NCI-H146 (cell line): ENCODE measurements at regions not wholly inside any gene's neighbourhood (a gene's known extent, or its start where the extent isn't known, plus 50 kb on each side); places are given as distances from the start of the nearest gene placed in this dataset.
"Not testable (repeated sequence)": the region's sequence is repeated elsewhere in the genome, so short reads cannot be mapped to it uniquely, and the experiment has no call there.

Source experiments
- DNase-seq: peaks from one replicate; lab custom pipeline; 2025; lab: John Stamatoyannopoulos, UW

DNA sequence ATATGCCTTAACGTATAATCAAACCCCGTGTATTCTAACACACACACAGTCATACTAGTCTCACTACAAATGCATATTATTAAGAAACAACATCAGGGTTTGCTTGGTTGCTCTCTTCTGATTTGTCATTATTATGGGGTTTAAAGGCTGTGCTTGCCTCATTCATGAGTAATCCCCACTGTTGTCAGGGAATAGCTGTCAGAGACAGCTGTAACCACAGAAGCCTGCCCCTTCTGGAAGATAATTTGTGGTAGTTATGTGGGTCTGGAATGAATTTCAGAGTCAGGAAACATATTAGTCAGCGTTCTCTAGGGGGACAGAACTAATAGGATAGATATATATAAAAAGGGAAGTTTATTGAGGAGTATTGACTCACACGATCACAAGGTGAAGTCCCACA is 456.9 kb upstream of the TMEM132C start:
- no peak for DNase-seq

DNA sequence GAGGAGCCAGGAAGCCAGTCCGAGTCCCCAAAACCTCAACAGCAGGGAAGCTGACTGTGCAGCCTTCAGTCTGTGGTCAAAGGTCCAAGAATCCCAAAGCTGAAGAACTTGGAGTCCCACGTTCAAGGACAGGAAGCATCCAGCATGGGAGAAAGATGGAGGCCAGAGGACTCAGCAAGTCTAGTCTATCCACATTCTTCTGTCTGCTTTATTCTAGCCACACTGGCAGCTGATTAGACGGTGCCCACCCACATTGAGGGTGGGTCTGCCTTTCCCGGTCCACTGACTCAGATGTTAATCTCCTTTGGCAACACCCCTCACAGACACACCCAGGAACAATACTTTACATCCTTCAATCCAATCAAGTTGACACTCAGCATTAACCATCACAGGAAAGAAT is 456.5 kb upstream of the TMEM132C start:
- not testable (repeated sequence) for DNase-seq

DNA sequence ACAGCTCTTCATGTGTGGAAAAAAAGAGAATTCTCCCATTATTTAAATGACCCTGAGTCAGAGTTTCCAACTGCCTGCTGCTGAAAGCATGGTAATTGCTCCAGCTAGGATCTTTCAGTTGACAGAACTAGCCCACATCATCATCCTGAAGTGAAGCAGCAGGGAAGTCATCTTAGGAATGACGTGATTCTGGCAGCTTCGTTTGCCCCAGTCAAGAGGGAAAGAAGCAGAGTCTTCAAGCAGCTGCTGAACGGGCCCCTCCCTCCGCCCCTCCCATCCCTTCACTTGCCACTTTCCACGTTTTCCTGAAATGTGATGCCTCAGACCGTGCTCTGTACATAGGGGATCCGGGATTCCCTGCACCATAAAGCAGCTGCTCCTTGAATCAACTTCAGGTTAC is 455.0 kb upstream of the TMEM132C start:
- DNase-seq = no peak

DNA sequence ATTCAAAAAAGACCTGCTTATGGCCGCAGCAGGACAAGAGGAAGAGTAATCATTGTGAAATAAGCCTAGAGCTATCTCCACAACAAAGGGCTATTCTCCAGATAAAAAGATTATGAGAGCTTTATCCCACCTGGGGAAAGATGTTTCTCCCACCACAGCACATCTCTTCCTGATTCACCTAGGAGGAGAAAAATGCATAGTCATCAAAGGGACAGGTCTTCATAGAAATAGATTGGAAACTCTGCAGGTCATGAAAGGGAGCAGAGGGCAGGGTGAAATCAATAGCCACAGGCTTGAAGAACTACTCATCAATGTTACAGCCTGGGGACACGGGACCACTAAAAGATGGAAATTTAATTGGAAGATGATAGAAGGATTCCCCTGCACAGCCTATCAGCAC is 453.8 kb upstream of the TMEM132C start:
- DNase-seq = no peak

DNA sequence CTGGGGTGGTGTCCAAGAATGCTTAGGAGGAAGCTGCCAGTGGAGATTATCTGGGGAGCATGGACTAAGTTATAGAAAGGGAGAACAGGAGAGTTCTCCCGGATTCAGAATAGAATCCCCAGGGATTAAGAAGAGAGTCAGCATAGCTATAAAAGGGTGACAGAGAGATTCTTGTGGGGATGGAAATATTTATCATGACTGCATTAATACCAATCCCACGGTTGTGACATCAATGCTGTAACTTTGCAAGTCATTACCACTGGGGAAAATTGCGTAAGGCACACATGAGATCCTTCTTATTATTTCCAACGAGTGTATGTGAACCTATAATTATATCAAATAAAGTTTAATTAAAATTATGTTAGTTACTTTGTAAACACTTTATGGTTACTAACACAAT is 447.9 kb upstream of the TMEM132C start:
- DNase-seq = no peak

- DNase-seq = no peak
Measured at GRCh38 chr12:127820271-127820670, 446.7 kb upstream of the TMEM132C start.

DNA sequence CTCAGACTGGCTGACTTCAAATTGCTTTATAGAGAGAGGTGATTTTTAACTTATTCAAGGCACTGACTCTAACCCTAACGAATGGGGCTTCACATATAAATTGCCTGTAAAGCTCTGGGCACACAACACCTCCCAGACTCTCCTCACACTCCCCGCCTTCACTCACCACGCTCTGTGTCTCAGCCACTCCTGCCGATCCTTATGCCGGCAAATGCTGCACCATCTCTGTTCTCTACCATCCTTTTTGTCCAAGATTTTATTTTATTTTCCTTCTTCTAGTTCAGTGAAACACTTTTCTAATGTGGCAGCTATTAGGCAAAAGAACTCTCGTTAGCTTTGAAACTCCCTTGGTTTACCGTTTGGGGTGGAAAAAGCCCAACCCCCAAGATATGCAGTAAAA is 446.1 kb upstream of the TMEM132C start:
- no peak for DNase-seq

DNA sequence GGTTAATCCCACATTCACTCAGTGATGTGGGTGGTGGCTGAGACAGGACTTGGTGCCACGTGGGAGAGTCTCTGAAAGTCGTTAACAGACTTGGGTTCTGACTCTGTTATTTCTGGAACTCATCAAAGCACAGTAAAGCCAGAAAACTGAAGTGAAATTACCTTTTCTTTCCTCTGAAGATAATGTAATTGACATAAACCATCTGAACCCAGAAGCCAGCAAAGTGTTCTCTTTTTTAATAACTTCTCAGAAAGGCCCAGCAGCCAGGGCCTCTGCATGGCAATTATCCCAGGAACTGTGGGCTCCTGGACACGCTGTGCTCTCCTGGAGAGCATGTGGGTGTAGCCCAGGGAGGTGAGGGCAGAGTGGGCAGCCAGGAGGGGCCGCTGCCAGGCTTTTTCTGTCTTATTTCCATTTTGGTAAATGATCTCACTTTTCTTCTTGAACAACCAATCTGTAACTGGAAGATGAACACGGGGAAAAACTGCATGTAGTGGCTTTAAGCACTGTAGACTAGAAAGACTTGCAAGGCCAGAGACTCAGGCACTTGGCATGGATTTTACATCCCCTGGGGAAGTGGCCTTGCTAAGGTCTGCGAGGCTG is 444.1 kb upstream of the TMEM132C start:
- no peak for DNase-seq

DNA sequence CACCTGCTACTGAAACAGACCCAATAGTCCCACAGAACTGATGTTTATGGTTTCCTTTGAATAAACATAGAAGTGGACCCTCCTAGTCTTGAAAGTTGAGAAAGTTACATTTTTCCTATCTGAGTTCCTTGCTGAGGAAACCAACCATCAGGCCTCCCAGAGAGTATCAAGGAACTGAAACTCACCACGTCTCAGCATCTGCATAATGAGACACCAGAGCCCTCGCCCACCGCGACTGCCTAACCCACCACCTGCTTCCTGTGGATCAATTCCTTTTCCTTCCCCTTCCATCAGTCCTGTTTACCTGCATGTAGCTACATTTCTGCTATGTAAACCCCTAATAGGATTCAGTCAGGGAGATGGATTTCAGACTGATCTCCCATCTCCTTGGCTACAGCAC is 443.2 kb upstream of the TMEM132C start:
- no peak for DNase-seq

- DNase-seq = no peak
Measured at GRCh38 chr12:127829281-127830064, 437.5 kb upstream of the TMEM132C start.

DNA sequence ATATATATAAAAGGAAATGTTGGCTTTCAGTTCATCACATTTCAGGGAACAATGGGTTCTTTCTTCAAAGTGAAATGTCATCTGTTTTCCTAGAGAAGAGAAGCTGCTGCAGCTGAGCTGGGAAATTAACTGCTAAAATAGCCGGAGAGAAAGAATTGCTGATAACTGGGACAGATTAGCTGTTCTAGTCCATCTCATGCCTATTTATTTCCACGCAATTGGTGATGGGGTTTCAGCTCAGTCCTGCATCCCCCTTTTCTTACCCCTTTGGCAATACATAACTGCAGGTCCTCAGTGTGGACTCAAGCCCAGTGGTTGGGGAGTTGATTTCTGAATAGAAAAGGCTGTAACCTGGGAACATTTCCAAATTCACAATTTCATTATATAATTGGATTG is 436.9 kb upstream of the TMEM132C start:
- DNase-seq = no peak

DNA sequence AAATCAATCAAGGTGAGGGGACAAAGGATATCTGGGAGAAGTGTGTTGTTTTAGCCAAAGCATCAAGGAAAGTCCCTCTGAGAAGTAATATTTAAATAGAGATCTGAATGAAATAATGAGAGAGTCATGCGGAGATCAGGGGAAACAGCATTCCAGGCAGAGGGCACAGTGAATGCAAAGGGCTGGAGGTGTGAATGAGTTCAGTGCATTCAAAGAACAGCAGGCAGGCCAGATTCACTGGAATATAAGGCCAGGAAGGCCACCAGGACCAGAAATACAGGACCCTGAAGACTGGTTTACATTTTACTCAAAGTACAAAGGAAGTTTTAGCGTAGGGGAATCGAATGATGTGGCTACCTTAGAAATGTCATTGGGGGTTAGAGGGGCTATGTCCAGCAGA is 436.2 kb upstream of the TMEM132C start:
- DNase-seq = no peak

GRCh38 chr12:127832172-127832571 is 434.8 kb upstream of the TMEM132C start:
- DNase-seq = no peak

- not testable (repeated sequence) for DNase-seq
Measured at GRCh38 chr12:127836802-127837201, 430.2 kb upstream of the TMEM132C start.

- no peak for DNase-seq
Measured at GRCh38 chr12:127857661-127858060, 409.3 kb upstream of the TMEM132C start.

DNA sequence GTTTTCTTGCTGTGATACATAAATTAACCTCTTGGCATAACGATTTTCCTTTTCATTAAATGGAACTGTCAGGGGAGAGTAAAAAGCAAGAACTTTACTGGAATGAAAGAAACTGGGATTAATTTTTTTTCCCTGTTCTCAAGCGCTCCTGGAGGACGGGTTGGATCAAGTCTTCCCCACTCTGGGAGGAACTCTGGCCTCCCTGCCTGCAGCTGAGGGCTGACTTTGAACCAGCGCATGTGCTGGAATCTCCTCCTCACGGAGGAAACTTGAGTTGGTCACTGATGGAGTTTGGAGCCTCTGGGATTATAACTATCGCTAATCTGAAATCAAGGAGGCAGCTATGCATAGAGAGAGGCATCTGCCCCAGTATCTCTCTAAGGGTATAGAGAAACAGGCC is 406.4 kb upstream of the TMEM132C start:
- no peak for DNase-seq

- no peak for DNase-seq
Measured at GRCh38 chr12:127861406-127861805, 405.6 kb upstream of the TMEM132C start.

GRCh38 chr12:127873306-127873705 is 393.7 kb upstream of the TMEM132C start:
- no peak for DNase-seq

GRCh38 chr12:127881371-127882140 is 385.4 kb upstream of the TMEM132C start:
- no peak for DNase-seq

DNA sequence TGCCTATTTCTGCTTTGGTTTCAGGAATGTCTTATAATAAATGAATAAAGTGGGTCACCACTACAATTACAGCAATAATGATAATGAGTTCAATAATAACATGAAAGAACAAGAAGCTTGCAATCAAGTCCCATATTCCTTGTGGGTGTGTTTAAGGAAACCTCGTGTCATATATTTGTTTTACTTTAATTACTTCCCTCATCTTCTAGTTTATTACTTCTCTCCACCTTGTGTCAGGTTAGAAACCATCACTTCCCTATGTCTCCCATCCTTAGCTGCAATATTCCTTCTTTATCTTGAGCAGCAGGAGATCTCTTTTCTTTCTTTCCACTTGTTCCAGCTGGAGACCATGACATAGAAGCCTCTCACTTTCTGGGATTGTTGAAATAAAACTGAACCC is 384.0 kb upstream of the TMEM132C start:
- DNase-seq = no peak

DNA sequence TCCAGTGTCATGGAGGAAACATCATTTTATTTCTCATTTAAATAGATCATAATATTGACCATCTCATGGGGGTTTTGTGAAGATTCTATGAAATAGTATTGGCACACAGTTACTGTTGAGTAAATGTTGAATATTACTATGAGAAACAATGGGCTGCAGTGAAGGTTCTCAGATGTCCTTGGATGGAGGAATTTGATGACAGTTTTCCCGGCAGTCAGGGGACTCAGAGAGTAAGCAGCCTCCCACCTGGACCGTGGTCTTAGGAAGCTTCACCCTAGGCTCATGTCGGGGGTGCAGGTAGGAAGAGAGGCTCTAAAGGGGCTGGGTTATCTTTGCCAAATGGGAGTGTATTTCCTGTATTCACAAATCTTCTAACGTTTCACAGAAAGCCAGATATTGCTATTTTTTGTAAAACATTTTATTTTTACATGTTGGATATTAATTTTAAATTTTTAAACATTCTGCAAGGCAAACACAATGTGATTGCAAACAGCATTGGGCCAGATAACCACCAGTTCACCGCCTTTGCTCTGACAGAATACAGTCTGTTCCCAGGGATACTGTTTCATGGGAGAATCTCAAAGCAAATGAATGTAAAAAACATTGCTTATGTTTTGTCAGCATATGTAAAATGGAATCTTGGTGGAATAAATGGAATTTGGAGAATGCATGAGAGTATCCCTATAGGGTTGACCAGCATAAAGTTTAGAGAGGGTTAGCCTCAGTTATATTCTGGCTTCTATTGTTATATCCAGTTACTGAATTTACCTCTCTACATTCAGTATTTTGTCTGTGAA is 380.8 kb upstream of the TMEM132C start:
- DNase-seq = no peak

DNA sequence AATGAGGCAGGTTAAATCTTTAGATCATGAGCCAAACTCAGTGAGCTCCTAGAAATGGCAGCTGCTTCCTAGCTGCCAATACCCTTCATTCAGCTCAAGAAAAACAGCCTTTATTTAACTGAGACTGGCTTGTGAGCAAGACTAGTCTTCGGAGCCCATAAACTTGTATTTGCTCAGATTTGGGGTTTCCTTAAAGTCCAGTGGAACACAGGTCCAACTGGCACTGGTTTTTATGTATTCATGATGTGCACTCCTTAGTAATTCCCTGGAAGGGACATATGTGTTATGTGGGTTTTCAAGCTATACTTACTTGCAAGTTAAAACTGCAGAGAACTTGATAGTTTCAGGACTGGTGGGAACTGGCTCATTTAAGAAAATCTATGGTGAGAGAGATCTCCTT is 380.1 kb upstream of the TMEM132C start:
- DNase-seq = no peak
